Endometrium (tissue), 2 donors: ENCODE measurements at regions not wholly inside any gene's neighbourhood (a gene's known extent, or its start where the extent isn't known, plus 50 kb on each side); places are given as distances from the start of the nearest gene placed in this dataset.
"Not testable (repeated sequence)": the region's sequence is repeated elsewhere in the genome, so short reads cannot be mapped to it uniquely, and the experiment has no call there.

Experiments used
- FAIRE-seq: peaks from 2 replicates; lab custom pipeline; 2012; peaks lifted over from hg19 to GRCh38; lab: Jason Lieb, UNC
- donor health status: control.
- donor health status: control.

DNA sequence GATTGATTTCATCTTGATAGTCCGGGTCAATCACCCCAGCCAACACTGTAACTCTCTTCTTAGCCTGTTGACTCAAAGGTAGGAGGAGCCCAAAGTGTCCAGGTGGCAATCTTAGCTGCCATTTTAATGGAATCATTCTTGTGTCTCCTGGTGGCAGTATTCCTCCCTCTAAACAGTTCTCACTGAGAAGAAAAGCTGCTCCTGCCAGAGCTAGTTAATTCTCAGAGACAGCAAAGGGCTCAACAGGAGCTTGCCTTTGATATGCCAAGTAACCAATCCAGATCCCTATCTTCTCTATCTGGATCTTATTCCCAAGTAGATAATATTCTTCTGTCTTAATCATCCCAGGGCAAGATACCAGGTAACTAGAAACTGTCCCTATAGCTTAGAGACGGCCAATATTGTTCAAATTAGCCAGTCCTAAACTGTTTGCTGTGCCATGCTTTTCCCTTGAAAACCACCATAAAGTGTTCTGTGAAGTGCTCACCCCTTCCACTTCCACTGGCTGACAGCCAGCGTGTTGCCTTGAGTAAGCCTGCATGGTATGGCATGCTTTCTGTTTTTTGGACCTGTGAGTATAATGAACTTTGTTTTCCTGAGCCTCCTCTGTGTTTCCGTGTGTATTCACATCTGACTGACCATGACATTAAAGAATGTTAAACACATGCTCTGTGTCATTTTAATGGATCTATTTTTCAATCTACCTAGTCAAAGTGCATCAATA is 463.7 kb upstream of the SLITRK5 start:
- no peak for FAIRE-seq

DNA sequence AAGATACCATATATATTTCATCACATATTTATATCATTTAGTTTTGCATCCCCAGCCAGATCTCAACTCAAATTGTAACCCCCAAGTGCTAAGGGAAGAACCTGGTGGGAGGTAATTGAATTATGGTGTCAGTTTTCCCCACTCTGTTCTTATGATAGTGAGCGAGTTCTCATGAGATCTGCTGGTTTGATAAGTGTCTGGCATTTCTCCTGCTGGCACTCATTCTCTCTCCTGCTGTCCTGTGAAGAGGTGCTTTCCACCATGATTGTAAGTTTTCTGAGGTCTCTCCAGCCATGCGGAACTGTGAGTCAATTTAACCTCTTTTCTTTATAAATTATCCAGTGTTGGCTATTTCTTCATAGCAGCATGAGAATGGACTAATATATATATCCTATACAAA is 462.5 kb upstream of the SLITRK5 start:
- FAIRE-seq, result no peak

DNA sequence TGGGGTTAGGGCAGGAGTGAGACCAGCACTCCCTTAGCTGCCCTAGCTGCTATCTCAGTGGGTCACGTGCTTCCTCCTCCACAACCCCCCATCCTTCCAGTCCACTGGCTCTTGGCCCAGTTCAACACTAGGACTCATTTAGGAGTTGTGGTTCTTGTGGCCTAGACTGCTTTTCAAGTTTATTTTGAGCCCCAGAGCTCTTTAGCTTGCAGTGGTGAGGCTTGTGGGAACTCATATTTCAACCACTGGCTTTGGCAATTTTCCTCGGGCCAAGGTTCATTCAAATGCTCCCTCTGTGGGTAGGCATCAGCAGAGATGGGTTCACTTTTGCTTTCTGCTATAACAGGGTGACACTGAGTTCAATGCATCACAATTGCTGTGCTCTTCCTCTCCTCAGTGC is 436.2 kb upstream of the SLITRK5 start:
- no peak for FAIRE-seq

DNA sequence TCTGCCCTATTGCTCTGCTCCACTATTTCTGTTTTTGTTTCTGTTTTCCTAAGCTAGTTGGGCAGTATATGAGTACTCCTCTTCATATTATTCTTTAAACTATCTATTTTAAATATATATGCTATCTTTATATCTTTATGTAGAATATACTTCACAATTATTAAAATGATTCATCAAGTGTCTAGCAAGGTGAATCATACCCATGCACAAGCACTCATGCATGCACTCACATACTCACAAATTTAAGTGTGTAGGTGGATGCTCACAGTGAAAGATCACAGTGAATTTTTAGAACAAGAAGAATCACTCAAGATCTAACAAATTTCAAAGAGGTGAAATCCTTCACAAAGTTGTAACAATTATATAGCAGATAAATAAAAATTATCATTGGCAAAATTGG is 435.6 kb upstream of the SLITRK5 start:
- FAIRE-seq, result no peak

DNA sequence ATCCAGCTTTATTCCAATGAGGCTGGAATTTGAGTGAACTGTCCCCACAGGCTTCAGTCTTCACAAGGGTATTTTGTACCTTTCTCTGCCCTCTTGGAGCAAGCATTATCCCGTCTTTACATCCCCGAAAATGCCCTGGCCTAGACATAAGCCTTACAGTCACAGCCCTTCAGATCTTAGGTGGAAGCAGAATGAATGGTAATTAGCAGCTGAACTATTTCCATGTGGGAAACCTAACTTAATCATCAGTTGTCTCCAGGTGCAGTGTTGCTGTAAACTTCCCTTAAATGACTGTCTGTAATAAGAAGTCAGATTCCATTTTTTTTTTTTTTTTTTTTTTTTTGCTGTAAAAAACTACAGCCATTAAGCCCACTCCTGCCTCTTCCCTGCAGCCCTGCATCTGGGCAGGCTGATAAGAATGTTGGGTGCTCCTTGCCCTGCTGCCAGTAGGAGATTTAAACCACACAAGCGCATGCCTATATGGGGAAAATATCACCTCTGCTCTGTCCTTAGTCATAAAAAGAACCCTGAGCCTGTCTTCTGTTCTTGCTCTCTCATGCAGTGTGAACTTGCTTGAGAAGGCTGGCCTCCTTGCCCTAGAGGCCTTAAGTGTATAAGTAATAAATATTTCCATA is 426.8 kb upstream of the SLITRK5 start:
- FAIRE-seq, result no peak

DNA sequence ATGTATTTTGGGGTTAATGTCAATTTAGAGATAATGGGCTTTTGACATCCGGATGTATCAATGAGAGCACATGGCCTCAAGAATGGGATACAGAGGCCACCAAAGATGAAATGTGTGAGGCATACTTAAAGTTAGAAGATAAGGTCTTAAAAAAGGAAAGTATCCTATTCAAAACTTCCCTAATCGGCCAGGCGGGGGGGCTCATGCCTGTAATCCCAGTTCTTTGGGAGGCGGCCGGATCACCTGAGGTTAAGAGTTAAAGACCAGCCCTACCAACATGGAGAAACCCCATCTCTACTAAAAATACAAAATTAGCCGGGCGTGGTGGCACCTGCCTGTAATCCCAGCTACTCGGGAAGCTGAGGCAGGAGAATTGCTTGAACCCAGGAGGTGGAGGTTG is 421.3 kb upstream of the SLITRK5 start:
- not testable (repeated sequence) for FAIRE-seq

DNA sequence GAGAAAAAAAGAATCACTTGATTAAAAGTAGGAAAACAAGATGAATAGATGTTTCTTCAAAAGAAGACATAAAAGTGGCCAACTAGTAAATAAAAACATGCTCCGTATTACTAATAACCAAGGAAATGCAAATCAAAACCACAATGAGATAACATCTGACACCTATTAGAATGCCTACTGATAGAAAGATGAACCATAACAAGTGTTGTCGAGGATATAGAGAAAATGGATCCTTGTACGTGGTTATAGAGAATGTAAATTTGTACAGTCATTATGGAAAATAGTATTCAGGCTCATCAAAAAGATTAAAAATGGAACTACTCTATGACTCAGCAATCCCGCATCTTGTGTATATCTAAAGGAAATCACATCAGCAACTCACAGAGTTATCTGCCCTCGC is 415.8 kb upstream of the SLITRK5 start:
- no peak for FAIRE-seq

DNA sequence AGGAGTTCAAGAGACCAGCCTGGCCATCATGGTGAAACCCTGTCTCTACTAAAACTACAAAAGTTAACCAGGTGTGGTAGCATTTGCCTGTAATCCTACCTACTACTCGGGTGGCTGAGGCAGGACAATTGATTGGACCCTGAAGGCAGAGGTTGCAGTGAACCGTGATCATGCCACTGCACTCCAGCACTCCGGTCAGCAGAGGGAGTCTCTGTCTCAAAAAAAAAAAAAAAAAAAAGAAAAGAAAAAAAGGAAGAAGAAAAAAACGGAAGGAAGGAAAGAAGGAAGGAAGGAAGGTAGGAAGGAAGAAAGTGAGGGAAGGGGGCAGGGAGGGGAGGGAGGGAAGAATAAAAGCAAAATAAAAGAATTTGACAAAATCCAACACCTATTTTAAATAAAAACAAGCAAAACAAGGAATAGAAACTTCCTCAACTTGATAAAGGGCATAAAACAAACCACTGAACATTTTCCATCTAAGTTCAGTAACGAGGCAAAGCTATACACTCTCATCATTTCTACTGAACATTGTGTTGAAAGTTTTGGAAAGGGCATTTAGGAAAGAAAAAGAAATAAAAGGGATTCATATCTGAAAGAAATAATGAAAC is 411.6 kb upstream of the SLITRK5 start:
- no peak for FAIRE-seq

DNA sequence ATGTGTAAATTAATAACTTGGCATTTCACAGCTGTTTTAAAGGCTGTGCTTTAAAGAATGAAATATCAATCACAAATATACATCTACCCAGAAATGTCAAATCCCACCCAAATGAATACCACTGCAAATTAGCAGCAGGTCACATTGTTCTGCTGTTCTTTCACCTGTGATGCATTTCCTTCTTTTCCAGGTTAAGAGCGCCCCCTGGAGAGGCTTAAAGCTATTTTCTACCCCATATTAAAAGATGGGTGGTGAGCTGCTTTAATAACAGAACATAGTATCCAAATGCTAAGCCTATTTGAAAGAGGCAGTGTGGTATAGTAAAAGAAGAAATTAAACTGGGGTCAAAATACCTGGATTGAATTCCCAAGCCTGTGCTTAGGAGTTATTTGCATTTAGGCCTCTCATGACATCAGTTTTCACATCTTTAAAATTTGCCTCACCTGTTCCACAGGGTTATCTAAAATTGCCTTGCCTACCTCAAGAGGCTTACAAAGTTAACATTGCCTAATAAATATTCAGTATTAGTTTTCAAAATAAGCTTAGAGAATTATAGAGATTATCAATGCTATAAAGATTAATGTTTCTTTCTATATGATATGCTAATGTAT is 396.9 kb upstream of the SLITRK5 start:
- no peak for FAIRE-seq

DNA sequence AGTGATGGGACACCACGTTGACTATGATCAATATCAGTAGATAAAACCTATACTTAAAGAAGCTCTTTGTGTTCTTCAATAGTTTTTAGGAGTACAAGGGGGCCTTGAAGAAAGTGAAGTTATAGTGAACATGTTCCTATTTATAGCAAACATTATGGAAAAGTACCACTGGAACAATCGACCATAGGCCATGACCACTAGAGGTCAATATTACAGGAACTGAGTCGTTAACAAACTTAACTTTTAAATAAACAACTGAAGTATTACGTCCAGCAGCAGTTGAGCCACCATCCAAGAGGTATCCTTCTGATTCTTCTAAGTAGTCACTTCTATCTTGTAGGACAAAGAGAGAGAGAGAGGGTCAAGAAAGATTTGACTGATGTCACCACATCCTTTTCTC is 391.0 kb upstream of the SLITRK5 start:
- no peak for FAIRE-seq

DNA sequence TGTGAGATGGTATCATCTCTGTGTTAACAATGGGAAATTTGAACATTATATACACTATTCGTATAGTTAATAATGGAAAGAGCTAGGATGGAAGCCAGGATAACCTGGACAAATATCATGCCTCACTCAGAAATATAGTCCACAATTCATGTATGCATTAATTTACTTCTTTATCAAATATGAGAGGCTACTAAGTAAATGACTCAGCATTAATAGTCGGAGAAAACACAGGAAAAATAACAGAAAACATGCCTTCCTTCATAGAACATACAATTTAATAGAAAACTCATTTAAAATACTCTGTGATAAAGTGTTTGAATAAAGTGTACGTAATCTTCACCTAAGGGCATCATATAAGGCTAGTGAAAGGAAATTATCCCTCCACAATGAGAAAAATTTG is 383.4 kb upstream of the SLITRK5 start:
- no peak for FAIRE-seq

DNA sequence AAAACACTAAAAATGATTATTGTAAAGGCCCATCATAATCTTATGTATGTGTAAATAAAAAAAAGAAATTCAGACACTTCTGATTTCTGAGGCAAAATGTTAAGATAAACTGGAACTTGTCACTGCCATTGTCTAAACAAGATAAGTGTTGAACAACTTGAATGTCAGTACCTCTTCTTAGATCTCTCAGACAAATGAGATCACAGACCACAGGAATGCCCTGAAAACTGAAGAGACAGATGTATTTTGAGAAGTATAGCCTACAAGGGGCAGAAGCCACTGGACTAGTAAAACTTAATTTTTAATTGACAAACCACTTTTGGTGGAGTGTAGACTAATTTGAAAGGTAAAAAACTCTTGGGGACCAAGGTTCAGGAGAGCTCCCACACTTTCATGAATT is 375.5 kb upstream of the SLITRK5 start:
- FAIRE-seq, result no peak

DNA sequence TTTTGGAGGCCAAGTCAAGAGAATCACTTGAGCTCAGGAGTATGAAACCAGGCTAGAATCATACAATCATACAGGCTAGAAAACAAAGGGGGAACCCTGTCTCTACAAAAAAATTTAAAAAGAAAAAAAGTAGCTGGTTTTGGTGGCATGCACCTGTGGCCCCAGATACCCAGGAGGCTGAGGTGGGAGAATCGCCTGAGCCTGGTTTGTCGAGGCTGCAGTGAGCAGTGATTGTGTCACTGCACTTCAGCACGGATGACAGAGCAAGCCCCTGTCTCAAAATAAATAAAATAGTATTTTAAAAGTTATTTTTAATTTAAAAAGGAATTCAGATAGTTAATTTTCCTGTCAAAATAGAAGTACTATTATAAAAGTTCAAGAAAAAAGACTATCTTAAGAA is 369.1 kb upstream of the SLITRK5 start:
- FAIRE-seq, result no peak

DNA sequence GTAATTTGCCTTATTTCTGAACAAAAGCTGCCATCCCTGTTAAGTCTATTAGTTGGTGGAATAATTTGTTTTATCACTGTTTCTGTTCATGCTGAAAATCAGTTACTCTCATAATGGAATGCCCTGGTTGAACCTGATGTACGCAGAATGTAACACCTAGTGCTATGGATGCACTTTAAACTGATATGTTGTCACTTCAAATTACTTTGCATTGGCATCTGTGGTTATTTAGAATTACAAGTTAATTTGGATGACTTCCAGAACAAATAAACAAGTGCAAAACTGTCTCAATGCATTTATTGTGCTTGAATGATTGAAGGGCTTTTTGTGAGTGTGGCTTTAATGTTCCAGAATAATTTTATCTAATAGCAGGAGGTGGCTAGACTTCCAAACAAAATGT is 368.2 kb upstream of the SLITRK5 start:
- no peak for FAIRE-seq

DNA sequence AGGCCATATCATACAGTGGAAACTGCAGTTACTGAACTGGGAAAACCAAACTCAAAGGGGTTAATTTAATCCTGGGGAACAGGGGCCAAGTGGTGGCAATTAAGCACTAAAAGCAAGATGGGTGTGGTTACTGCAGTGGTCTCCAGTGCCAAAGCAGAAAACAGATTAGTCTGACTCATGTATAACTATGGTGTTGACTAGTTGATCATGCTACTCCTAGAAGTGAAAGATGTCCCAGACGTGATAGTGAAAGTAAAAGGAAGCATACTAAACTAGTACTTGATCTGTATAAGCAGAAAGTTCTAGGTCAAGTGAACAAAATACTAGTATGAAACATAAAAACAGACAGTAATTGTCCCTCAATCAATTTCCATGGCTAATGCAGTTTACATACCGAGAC is 360.0 kb upstream of the SLITRK5 start:
- no peak for FAIRE-seq

DNA sequence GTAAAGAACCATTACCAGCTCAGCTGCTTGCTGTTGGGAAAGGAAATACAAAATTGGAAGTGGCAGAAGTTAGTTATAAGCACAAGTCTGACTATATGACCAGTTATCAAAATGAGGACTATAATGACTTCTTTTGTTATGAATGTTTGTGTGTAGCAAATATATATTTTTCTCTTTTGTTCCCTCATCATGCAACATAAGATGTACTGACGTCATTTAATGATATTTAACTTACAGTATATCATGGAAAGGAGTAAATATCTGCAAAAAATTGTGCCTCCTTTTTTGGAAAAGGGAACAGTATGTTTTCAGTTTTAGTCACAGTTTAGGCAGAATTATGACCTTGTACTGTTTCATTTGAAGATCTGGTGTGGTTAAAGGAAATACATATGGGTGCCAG is 356.3 kb upstream of the SLITRK5 start:
- FAIRE-seq, result no peak

DNA sequence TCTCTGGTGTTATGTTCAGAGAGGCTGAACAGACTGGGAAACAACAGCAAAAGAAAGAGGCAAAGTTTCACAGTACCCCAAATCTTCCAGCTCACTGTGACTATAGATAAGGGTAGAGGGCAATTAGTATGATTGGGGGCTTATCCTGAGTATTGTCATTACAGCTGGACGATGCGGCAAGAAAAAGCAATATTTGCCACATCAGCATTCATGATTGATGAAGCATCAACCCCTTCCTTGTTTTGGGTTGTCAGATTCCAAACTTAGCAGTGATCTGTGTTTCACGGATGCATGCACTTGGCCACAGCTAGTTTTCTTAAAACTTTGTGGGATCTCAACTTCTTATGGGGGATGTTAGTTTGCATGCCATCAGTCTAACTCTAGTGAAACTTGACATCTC is 348.8 kb upstream of the SLITRK5 start:
- no peak for FAIRE-seq

DNA sequence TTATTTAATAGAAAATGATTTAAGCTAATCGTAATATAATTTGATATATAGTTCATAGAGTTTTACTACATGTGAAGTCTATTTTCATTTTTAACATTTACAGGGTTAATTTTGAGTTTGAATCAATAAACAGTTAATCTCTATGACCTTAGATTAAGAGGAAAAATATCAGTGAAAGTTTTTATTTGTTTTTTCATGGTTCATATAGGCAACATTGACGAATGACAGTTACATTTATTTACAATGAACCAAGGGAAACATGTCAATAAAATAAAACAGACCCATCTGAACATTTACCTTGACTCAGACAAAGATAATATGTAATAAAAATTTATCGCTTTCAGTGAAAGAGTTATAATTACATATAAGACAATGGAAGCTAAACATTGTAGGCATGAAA is 346.6 kb upstream of the SLITRK5 start:
- FAIRE-seq, result no peak

DNA sequence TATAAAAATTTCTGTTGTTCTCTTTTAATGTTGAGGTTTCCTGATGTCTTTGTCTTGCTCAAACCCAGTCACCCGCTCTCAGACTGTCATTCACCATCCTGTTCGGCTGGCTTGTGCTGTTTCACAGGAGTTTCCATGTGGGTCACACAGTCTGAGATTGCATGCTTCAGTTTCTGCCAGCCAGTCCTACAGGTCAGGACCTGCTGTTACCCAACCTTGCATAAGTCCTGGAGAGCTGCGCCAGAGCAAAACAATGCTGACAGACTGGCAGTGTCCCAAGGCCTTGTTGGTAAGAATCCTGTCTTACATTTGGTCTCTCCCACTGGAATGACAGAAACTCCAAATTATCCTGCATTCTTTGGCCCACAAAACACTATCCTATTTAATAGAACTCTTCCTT is 340.0 kb upstream of the SLITRK5 start:
- no peak for FAIRE-seq

DNA sequence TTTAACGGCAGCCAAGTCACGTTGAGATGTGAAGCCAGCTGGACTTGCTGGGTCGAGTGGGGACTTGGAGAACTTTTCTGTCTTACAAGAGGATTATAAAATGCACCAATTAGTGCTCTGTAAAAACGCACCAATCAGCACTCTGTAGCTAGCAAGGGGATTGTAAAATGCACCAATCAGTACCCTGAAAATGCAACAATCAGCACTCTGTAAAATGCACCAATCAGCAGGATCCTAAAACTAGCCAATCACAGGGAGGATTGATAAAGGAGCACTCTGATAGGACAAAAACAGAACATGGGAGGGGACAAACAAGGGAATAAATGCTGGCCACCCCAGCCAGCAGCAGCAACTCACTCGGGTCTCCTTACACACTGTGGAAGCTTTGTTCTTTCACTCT is 337.6 kb upstream of the SLITRK5 start:
- no peak for FAIRE-seq

DNA sequence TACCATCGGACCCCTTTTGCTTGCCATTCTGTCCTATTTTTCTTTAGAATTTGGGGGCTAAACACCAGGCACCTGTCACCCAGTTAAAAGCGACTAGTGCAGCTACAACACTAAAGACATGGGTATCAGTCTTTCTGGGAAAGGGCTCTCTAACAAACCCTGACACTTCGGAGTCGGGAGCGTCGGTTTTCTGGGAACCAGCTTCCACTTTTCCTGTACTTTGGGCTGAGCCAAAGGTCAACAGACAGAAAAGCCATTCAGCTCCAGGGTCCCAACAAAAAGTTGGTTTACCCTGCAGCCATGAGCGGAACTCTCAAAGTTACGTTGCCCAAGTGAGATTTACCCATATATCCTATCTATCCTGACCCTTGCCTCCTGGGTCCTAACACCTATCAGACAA is 337.0 kb upstream of the SLITRK5 start:
- FAIRE-seq, result no peak

DNA sequence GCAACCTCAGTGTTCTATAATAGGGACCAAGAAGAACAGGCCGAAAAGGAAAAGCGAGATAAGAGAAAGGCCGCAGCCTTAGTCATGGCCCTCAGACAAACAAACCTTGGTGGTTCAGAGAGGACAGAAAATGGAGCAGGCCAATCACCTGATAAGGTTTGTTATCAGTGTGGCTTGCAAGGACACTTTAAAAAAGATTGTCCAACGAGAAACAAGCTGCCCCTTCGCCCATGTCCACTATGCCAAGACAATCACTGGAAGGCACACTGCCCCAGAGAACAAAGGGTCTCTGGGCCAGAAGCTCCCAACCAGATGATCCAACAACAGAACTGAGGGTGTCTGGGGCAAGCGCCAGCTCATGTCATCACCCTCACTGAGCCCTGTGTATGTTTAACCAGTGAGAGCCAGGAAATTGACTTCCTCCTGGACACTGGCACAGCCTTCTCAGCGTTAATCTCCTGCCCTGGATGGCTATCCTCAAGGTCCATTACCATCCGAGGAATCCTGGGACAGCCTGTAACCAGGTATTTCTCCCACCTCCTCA is 334.8 kb upstream of the SLITRK5 start:
- FAIRE-seq, result not testable (repeated sequence)

DNA sequence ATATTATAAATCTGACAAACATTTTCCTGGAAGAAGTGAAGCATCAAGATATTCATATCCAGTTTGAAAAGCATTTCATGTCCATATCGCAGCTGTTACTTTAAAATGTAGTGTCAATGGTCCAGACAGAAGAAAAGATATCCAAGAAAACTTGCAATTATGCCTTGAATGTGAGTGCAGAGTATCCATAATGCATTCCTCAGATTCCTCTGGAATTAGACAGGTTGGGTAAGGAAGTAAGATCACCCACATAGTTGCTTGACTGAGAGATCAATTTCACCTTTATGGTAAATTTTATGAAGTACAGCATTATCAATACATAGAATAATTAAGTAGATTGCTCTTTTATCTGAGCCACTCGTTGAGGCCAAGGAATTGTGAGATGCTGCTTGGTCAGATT is 327.0 kb upstream of the SLITRK5 start:
- FAIRE-seq, result no peak
